ENCODE measurements at regions not wholly inside any gene's neighbourhood (a gene's known extent, or its start where the extent isn't known, plus 50 kb on each side); places are given as distances from the start of the nearest gene placed in this dataset.

DNA sequence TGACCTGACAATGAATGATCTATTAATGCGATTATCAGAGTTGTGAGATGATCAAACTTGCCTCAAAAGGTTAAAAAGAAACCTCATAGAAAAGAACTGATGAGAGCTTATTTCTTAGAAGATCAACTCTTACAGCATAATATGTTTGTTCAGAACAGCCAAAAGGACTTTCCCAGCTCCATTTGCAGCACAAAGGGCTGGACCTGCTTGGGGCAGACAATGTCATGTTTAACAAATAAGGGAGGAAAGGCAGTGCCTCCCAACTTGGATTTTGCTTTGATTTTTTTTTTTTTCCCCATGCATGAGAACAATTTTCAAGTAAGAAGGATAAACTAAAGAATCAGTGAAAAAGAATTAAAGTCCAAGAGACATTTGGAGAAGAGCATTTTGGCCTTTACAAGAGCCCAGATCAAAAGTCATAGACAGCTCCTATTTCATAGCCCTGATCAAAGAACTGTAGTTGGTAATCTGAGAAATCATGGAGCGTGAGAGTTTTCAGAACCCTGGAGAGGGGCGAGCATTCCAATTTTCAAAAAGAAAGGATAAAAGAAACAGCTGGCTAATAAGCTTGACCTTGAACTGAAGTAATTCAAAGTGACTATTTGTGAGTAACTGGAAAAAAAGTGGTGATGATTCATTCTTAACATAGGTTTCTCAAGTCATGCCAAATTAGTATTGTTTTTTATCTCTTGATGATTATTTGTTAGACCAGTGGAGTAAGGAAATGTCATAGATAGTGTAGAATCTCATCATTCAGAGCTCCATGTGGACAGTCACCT is 136.0 kb upstream of the CFAP20DC start:
- TF ChIP-seq GATA2 (IDR thresholded peaks at IDR 0.05; ENCODE audit: low read depth, low read length) (no peak), GATA3 (IDR thresholded peaks at IDR 0.05; ENCODE audit: low read depth, low read length) (no peak)

Data from SH-SY5Y (cell line).